GM12891 (cell line): ENCODE measurements at regions not wholly inside any gene's neighbourhood (a gene's known extent, or its start where the extent isn't known, plus 50 kb on each side); places are given as distances from the start of the nearest gene placed in this dataset.

Source experiments
- PAX5 ChIP-seq: IDR thresholded peaks from 2 replicates; pipeline ENCODE4 v1.6.1; 2011; ENCODE audit warnings: low read length, moderate library complexity, mild to moderate bottlenecking; ENCODE audit not compliant: insufficient read depth, severe bottlenecking
- POLR2A ChIP-seq: IDR thresholded peaks from 2 replicates; pipeline ENCODE4 v1.6.1; 2011; ENCODE audit warnings: low read depth, low read length, control low read depth
- POLR2AphosphoS5 ChIP-seq: IDR thresholded peaks from 2 replicates; pipeline ENCODE4 v1.6.1; 2011; ENCODE audit warnings: low read depth, low read length, control low read depth
- TAF1 ChIP-seq: IDR thresholded peaks from 2 replicates; pipeline ENCODE4 v1.6.1; 2011; ENCODE audit warnings: low read depth, low read length, control low read depth

DNA sequence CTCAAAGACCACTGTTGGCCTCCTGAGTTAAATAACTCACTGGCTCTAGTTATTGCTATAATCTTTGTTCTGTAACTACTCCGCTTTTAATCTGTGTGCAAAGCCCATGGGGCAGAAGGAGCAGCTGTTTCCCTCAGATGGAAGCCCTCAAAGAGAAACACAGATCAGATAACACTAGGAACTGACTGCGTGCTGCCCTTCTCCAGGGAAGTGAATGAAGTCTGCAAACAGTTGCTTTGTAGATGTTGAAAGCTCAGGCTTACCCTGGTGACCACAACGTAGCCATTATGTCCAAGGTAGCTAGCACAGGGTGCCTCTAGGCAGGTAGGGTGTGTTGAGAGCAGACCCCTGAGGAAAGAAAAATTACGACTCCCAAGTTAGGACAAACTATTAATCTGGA is 152.3 kb upstream of the STAC start:
- TF ChIP-seq POLR2A (no peak), POLR2AphosphoS5 (no peak), TAF1 (no peak), PAX5 (no peak)
